ENCODE measurements at regions not wholly inside any gene's neighbourhood (a gene's known extent, or its start where the extent isn't known, plus 50 kb on each side); places are given as distances from the start of the nearest gene placed in this dataset.

DNA sequence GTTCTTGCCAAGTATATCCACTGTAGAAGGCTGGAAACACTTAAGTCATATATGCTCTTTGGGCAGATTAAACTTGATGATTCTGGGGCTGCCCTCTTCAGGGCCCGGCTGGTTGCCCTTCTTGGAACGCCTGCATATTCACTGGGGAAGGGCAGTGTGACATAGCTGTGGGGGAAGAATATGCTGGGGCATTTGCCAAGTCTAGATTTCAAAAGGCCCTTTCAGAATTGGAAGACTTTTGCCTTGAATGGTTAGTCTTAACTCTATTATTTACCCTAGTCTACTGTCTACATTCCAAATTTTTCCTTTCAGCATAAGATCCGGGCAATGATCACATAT is 161.2 kb upstream of the PITX1 start:
- TF ChIP-seq POLR2AphosphoS5 (IDR thresholded peaks at IDR 0.05), result no peak
- TF ChIP-seq CTCF (IDR thresholded peaks at IDR 0.05), result no peak
